ENCODE measurements at regions not wholly inside any gene's neighbourhood (a gene's known extent, or its start where the extent isn't known, plus 50 kb on each side); places are given as distances from the start of the nearest gene placed in this dataset.

GRCh38 chr5:87099291-87099839 lies 168.3 kb upstream of the RASA1 start:
- H3K27ac ChIP-seq = no peak overlapping the region

GRCh38 chr5:87099968-87100367 lies 167.7 kb upstream of the RASA1 start:
- no peak for TF ChIP-seq CTCF (IDR thresholded peaks at IDR 0.05)
- TF ChIP-seq EP300 (IDR thresholded peaks at IDR 0.05) = no peak
- TF ChIP-seq POLR2A (IDR thresholded peaks at IDR 0.05) = no peak
- no peaks in the 10 kb centered on the region for H3K36me3 ChIP-seq
- H3K4me1 ChIP-seq = peaks cover 0 to 7% (median 0%) of the 10 kb centered on the region in 4 donors
- no peak for DNase-seq (ENCODE audit: low spot score in 2 of 2)
- no peaks in the 10 kb centered on the region for H3K27me3 ChIP-seq
- no peak overlapping the region for H3K27ac ChIP-seq
- no peaks in the 10 kb centered on the region for H3K9me3 ChIP-seq
- no peak overlapping the region for H3K4me3 ChIP-seq

More at GRCh38 chr5:87099291-87099839, 168.3 kb upstream of the RASA1 start:
- peaks cover 0 to 7% (median 0%) of the 10 kb centered on the region in 4 donors for H3K4me1 ChIP-seq
- no peaks in the 10 kb centered on the region for H3K36me3 ChIP-seq
- DNase-seq (ENCODE audit: low spot score in 2 of 2) = no peak
- no peaks in the 10 kb centered on the region for H3K9me3 ChIP-seq
- 80 to 94% methylated on average over 1 of the region's 1 CpG for WGBS, 2 donors
- TF ChIP-seq EP300 (IDR thresholded peaks at IDR 0.05) (no peak), POLR2A (IDR thresholded peaks at IDR 0.05) (no peak)
- no peaks in the 10 kb centered on the region for H3K27me3 ChIP-seq
- no peak overlapping the region for H3K4me3 ChIP-seq

GRCh38 chr5:87101321-87101720 lies 166.4 kb upstream of the RASA1 start:
- no peaks in the 10 kb centered on the region for H3K27me3 ChIP-seq
- WGBS, 2 donors = 22 to 30% methylated on average over 3 of the region's 3 CpGs
- TF ChIP-seq EP300 (IDR thresholded peaks at IDR 0.05) (no peak), CTCF (IDR thresholded peaks at IDR 0.05) (no peak), POLR2A (IDR thresholded peaks at IDR 0.05) (no peak)
- H3K36me3 ChIP-seq = no peaks in the 10 kb centered on the region
- DNase-seq (ENCODE audit: low spot score in 2 of 2) = no peak
- peaks cover 0 to 7% (median 0%) of the 10 kb centered on the region in 4 donors for H3K4me1 ChIP-seq
- no peaks in the 10 kb centered on the region for H3K9me3 ChIP-seq
- H3K27ac ChIP-seq = no peak overlapping the region
- no peak overlapping the region for H3K4me3 ChIP-seq

- H3K9me3 ChIP-seq = no peaks in the 10 kb centered on the region
- no peak for DNase-seq (ENCODE audit: low spot score in 2 of 2)
- no peak for TF ChIP-seq CTCF (IDR thresholded peaks at IDR 0.05)
- no peak for TF ChIP-seq EP300 (IDR thresholded peaks at IDR 0.05)
- no peak for TF ChIP-seq POLR2A (IDR thresholded peaks at IDR 0.05)
- H3K36me3 ChIP-seq = no peaks in the 10 kb centered on the region
- no peaks in the 10 kb centered on the region for H3K27me3 ChIP-seq
- no peak overlapping the region for H3K4me3 ChIP-seq
- H3K27ac ChIP-seq = no peak overlapping the region
- WGBS, 2 donors = 95 to 100% methylated on average over 1 of the region's 1 CpG
- H3K4me1 ChIP-seq = peaks cover 0 to 7% (median 0%) of the 10 kb centered on the region in 4 donors
Measured at GRCh38 chr5:87102841-87103240, 164.8 kb upstream of the RASA1 start.

- TF ChIP-seq POLR2A (IDR thresholded peaks at IDR 0.05) = no peak
- no peak for TF ChIP-seq EP300 (IDR thresholded peaks at IDR 0.05)
- TF ChIP-seq CTCF (IDR thresholded peaks at IDR 0.05) = no peak
- Histone ChIP-seq H3K27me3 (no peaks in the 10 kb centered on the region), H3K4me1 (peaks cover 0 to 7% (median 0%) of the 10 kb centered on the region in 4 donors)
Measured at GRCh38 chr5:87103616-87104287, 163.9 kb upstream of the RASA1 start.

More at GRCh38 chr5:87103616-87104287, 163.9 kb upstream of the RASA1 start:
- no peak overlapping the region for H3K4me3 ChIP-seq
- no peaks in the 10 kb centered on the region for H3K36me3 ChIP-seq
- no peak overlapping the region for H3K27ac ChIP-seq
- no peaks in the 10 kb centered on the region for H3K9me3 ChIP-seq
- DNase-seq (ENCODE audit: low spot score in 2 of 2) = no peak
